K562 (cell line): ENCODE measurements at regions not wholly inside any gene's neighbourhood (a gene's known extent, or its start where the extent isn't known, plus 50 kb on each side); places are given as distances from the start of the nearest gene placed in this dataset.
A peak's percentile ranks its signal among the peaks of the same experiment; 100 is the strongest.

Source experiments
- ATAC-seq: fragments of 200-7000 bp; cut with Tn5 transposase; 3 replicates; pipeline ENCODE4 v1.9.1; 2020; ENCODE audit warnings: moderate library complexity
- BruUV-seq: library from RNA; stranded (reverse); fragments of 400-500 nt; replicated peaks from 2 replicates; lab custom pipeline; 2021; lab: Mats Ljungman, UMichigan
- CTCF ChIA-PET: fragments of 300-600 bp; formaldehyde crosslinking; extraction: SDS; loops from one replicate; lab custom pipeline; 2021; ENCODE audit warnings: low intra/inter-chr PET ratio; lab: Yijun Ruan, JAX
- POLR2A ChIA-PET: fragments of 300-600, 350-650 bp; sonication (Branson Sonifier 250); formaldehyde crosslinking; extraction: SDS; loops from one replicate; lab custom pipeline; 2021; ENCODE audit warnings: antibody characterized with exemption, inconsistent platforms; lab: Yijun Ruan, JAX
- DNase-seq, 4 experiments: peaks; one replicate each; pipeline versions ENCODE4 v3.0.0 to v3.0.0-alpha.2; 2011 to 2018; ENCODE audit warnings: low spot score in 3 of 4, mixed read lengths in 3 of 4; ENCODE audit errors: extremely low read depth in 1 of 4
- FAIRE-seq: peaks from 2 replicates; lab custom pipeline; 2011; peaks lifted over from hg19 to GRCh38; lab: Jason Lieb, UNC
- H2AFZ ChIP-seq: 2 replicates; pipeline ENCODE4 v1.6.0; 2011; ENCODE audit warnings: low read depth, low read length, control low read depth, inconsistent platforms
- H3K27ac ChIP-seq: fragments of 200-600 bp; 3 replicates; pipeline ENCODE4 v1.8.0; 2011; ENCODE audit warnings: low read depth, mild to moderate bottlenecking, control low read depth, inconsistent platforms, low read length, moderate library complexity, mixed read lengths; ENCODE audit errors: extremely low read depth
- H3K27me3 ChIP-seq, 2 experiments: fragments of 300-600 bp in 1 of 2; 2 replicates in 1 of 2; 3 replicates in 1 of 2; pipeline versions ENCODE4 v1.6.0 to v1.8.0; 2011; ENCODE audit warnings: inconsistent platforms in 2 of 2, low read length in 2 of 2, mild to moderate bottlenecking in 1 of 2, mixed read lengths in 1 of 2, moderate library complexity in 1 of 2; ENCODE audit not compliant: control insufficient read depth in 2 of 2, insufficient read depth in 2 of 2
- H3K36me3 ChIP-seq: fragments of 300-600 bp; 3 replicates; pipeline ENCODE4 v1.8.0; 2011; ENCODE audit warnings: mild to moderate bottlenecking, low read length, inconsistent platforms; ENCODE audit not compliant: control insufficient read depth, insufficient read depth
- H3K4me1 ChIP-seq, 2 experiments: fragments of 200-600 bp in 1 of 2; replicated peaks in 1 of 2; 2 replicates in 1 of 2; 3 replicates in 1 of 2; pipeline versions ENCODE4 v1.5.1 to v1.8.0; 2011; ENCODE audit warnings: inconsistent platforms in 2 of 2, low read length in 2 of 2, mild to moderate bottlenecking in 1 of 2, mixed read lengths in 1 of 2, moderate library complexity in 1 of 2; ENCODE audit not compliant: control insufficient read depth in 2 of 2, insufficient read depth in 2 of 2
- H3K4me2 ChIP-seq: 2 replicates; pipeline ENCODE4 v1.6.1; 2011; ENCODE audit warnings: low read length, control low read depth, inconsistent platforms, mixed read lengths; ENCODE audit not compliant: insufficient read depth
- H3K4me3 ChIP-seq: fragments of 200-600 bp; sonication (generic), shearing (Covaris generic); 2 replicates; pipeline ENCODE4 v1.5.1; 2016; ENCODE audit warnings: control low read depth, inconsistent platforms
- H3K79me2 ChIP-seq: fragments of 200-600 bp; 3 replicates; pipeline ENCODE4 v1.8.0; 2011; ENCODE audit warnings: low read length, inconsistent platforms; ENCODE audit not compliant: control insufficient read depth, insufficient read depth
- H3K9ac ChIP-seq, 2 experiments: 2 replicates each; pipeline versions ENCODE4 v1.6.0 to v1.6.1; 2011; ENCODE audit warnings: low read depth in 2 of 2, low read length in 2 of 2, control low read depth in 1 of 2, inconsistent platforms in 1 of 2, mild to moderate bottlenecking in 1 of 2, mixed read lengths in 1 of 2; ENCODE audit not compliant: insufficient read depth in 1 of 2
- H3K9me1 ChIP-seq: one replicate; pipeline ENCODE4 v1.6.0; 2011; ENCODE audit warnings: inconsistent platforms, mild to moderate bottlenecking, low read length, moderate library complexity; ENCODE audit not compliant: control insufficient read depth, insufficient read depth
- H3K9me3 ChIP-seq: replicated peaks from 2 replicates; pipeline ENCODE4 v1.5.1; 2011; ENCODE audit warnings: low read depth, low read length, inconsistent platforms; ENCODE audit not compliant: control insufficient read depth, insufficient read depth
- H4K20me1 ChIP-seq: replicated peaks from 2 replicates; pipeline ENCODE4 v1.6.1; 2011; ENCODE audit warnings: low read length, inconsistent platforms, mixed read lengths; ENCODE audit not compliant: control insufficient read depth, insufficient read depth
- ATF7 ChIP-seq: fragments of 450-650 bp; IDR thresholded peaks from 2 replicates; pipeline ENCODE4 v1.7.1; 2014; ENCODE audit warnings: mild to moderate bottlenecking, moderate library complexity
- BDP1 ChIP-seq: IDR thresholded peaks from 3 replicates; pipeline ENCODE4 v1.6.1; 2011; ENCODE audit not compliant: insufficient read length, insufficient read depth
- BRD4 ChIP-seq: fragments of 200-600 bp; sonication (generic); IDR thresholded peaks from 2 replicates; pipeline ENCODE4 v1.6.1; 2017; ENCODE audit warnings: inconsistent platforms
- CLOCK ChIP-seq: fragments of 250-450 bp; sonication (Bioruptor Pico); IDR thresholded peaks from 2 replicates; pipeline ENCODE4 v1.4.0; 2020; ENCODE audit warnings: mild to moderate bottlenecking, moderate library complexity, borderline replicate concordance
- EP300 ChIP-seq: IDR thresholded peaks from 2 replicates; pipeline ENCODE4 v1.6.1; 2012; ENCODE audit warnings: low read length, improper control_type of control experiment
- MYBL2 ChIP-seq, 2 experiments: fragments of 450-650 bp in 1 of 2; sonication (generic) in 1 of 2; formaldehyde crosslinking in 1 of 2; IDR thresholded peaks; 2 replicates each; pipeline versions ENCODE4 v1.6.1 to v1.8.1; 2017 to 2022; ENCODE audit warnings: borderline replicate concordance in 1 of 2, inconsistent platforms in 1 of 2, low read depth in 1 of 2, mild to moderate bottlenecking in 1 of 2, missing genetic modification reagents in 1 of 2, moderate library complexity in 1 of 2
- POLR2G ChIP-seq: fragments of 200-400 bp; formaldehyde crosslinking; IDR thresholded peaks from 2 replicates; pipeline ENCODE4 v1.6.1; 2017; ENCODE audit warnings: low read depth, mild to moderate bottlenecking, antibody characterized with exemption, low read length, moderate library complexity
- POLR2H ChIP-seq: IDR thresholded peaks from 2 replicates; pipeline ENCODE4 v1.6.1; 2016; ENCODE audit warnings: missing genetic modification characterization, low read depth, mild to moderate bottlenecking, control low read depth, missing compliant biosample characterization, moderate library complexity
- ZNF766 ChIP-seq: fragments of 200-800 bp; sonication (Bioruptor generic); conservative IDR thresholded peaks from 2 replicates; pipeline ENCODE4 v1.6.1; 2016; ENCODE audit warnings: missing genetic modification characterization, missing compliant biosample characterization
- WGBS: fragments of 100-300 bp; shearing (Covaris generic); methylation state at CpG from one replicate; pipeline ENCODE4 v1.1.6; 2016; ENCODE audit warnings: low coverage, mixed read lengths; ENCODE audit not compliant: insufficient coverage; ENCODE audit errors: missing lambda C conversion rate; 5-methylcytosine and 5-hydroxymethylcytosine counted together
- in situ Hi-C: fragments of 300-500 bp; cut with MboI; formaldehyde crosslinking; loops from 4 replicates; pipeline ENCODE4 v1.15.0; 2018; ENCODE audit warnings: inconsistent platforms, mixed read lengths
- intact Hi-C: fragments of 100-400 bp; cut with micrococcal nuclease; formaldehyde crosslinking; loops from 2 replicates; pipeline ENCODE4 v1.14.2; 2022
- TF ChIP-seq, protein P1 (sequence below), 2 experiments: fragments of 450-650 bp in 1 of 2; sonication (generic) in 1 of 2; formaldehyde crosslinking in 1 of 2; IDR thresholded peaks in 1 of 2; conservative IDR thresholded peaks in 1 of 2; 2 replicates each; pipeline versions ENCODE4 v1.6.1 to v1.8.1; 2016 to 2023; ENCODE audit warnings: mild to moderate bottlenecking in 2 of 2, moderate library complexity in 2 of 2, inconsistent platforms in 1 of 2, missing genetic modification reagents in 1 of 2

GRCh38 chrX:137245183-137245582 is 211.4 kb upstream of the GPR101 start:
- FAIRE-seq: no peak
- H3K9ac ChIP-seq: no peak overlapping the region
- H3K4me2 ChIP-seq: no peak overlapping the region
- WGBS: 0% methylated on average over 2 of the region's 2 CpGs
- H3K4me3 ChIP-seq: no peak overlapping the region
- H4K20me1 ChIP-seq: no peaks in the 10 kb centered on the region
- in situ Hi-C loops: no loop called here
- H2AFZ ChIP-seq: no peak overlapping the region
- CTCF ChIA-PET: no interaction called here
- no peak for DNase-seq
- H3K27me3 ChIP-seq: no peaks in the 10 kb centered on the region
- intact Hi-C loops: no loop called here
- no TSS peak for BruUV-seq
- POLR2A ChIA-PET: interaction anchor here (0.5 kb wide), 1 partner anchor 500 kb away, joined by 3 read pairs; no protein-coding TSS in a partner anchor
- no peak for ATAC-seq
- no peaks in the 10 kb centered on the region for H3K9me3 ChIP-seq
- H3K27ac ChIP-seq: no peak overlapping the region
- no peaks in the 10 kb centered on the region for H3K36me3 ChIP-seq
- H3K4me1 ChIP-seq: no peaks in the 10 kb centered on the region
- H3K9me1 ChIP-seq: no peaks in the 10 kb centered on the region
- H3K79me2 ChIP-seq: no peaks in the 10 kb centered on the region
- TF ChIP-seq ATF7: no peak
- TF ChIP-seq POLR2G: no peak
- TF ChIP-seq, all 486 proteins: peak for 0

DNA sequence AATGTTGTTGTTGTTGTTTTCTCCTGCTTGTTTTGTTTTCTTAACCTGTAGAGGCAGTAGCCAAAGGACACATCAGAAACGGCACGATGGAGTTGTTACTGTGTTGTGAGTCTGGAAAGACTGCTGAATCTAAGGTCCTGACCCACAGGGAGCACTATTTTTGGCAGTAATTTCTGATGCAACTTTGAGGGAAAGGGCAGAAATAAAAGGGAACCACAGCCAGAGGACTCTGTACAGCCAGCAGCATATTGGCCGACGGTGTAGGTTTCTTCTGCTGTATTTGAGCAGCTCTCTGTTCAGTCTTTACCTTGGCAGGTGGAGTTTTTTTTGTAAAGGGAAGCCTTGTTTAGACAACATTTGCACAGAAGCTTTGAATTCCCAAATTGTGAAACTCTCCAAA is 203.0 kb upstream of the GPR101 start:
- H3K4me2 ChIP-seq: no peak overlapping the region
- no peaks in the 10 kb centered on the region for H3K79me2 ChIP-seq
- no peaks in the 10 kb centered on the region for H3K4me1 ChIP-seq
- ATAC-seq (peak; percentile 64), FAIRE-seq (no peak), DNase-seq (no peak)
- H4K20me1 ChIP-seq: no peaks in the 10 kb centered on the region
- 2% methylated on average over 4 of the region's 4 CpGs for WGBS
- ChIA-PET POLR2A (no interaction called here), CTCF (no interaction called here)
- intact Hi-C loops: no loop called here
- no peaks in the 10 kb centered on the region for H3K27me3 ChIP-seq
- no peak overlapping the region for H3K27ac ChIP-seq
- H3K36me3 ChIP-seq: no peaks in the 10 kb centered on the region
- H3K9me3 ChIP-seq: no peaks in the 10 kb centered on the region
- H2AFZ ChIP-seq: no peak overlapping the region
- in situ Hi-C loops: no loop called here
- no peak overlapping the region for H3K4me3 ChIP-seq
- no peaks in the 10 kb centered on the region for H3K9me1 ChIP-seq
- no TSS peak for BruUV-seq
- H3K9ac ChIP-seq: no peak overlapping the region
- TF ChIP-seq ATF7 (0 out of 2 replicates have a peak, but pooled peaks have one; percentile 14), MYBL2 (IDR thresholded peaks at IDR 0.05; ENCODE audit: low read depth) (no peak), MYBL2 (CRISPR knock-in tag; IDR thresholded peaks at IDR 0.05; ENCODE audit: borderline replicate concordance) (no peak), POLR2H (peak; percentile 51; the same call in 1 of the 2 replicates), EP300 (peak; percentile 41; the same call in 1 of the 2 replicates), BRD4 (no peak), CLOCK (CRISPR knock-in tag) (no peak), BDP1 (no peak), ZNF766 (CRISPR knock-in tag) (0 out of 2 replicates have a peak, but pooled peaks have one; percentile 34)
- TF ChIP-seq, protein P1, sequence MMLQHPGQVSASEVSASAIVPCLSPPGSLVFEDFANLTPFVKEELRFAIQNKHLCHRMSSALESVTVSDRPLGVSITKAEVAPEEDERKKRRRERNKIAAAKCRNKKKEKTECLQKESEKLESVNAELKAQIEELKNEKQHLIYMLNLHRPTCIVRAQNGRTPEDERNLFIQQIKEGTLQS (IDR thresholded peaks at IDR 0.05): peak; percentile 8; the same call in 1 of the 2 replicates
- TF ChIP-seq, protein P1 (CRISPR knock-in tag; conservative IDR thresholded peaks at IDR 0.05): no peak
